Brain pericyte (primary cell): ENCODE measurements at regions not wholly inside any gene's neighbourhood (a gene's known extent, or its start where the extent isn't known, plus 50 kb on each side); places are given as distances from the start of the nearest gene placed in this dataset.
A peak's percentile ranks its signal among the peaks of the same experiment; 100 is the strongest.
"Not testable (repeated sequence)": the region's sequence is repeated elsewhere in the genome, so short reads cannot be mapped to it uniquely, and the experiment has no call there.

Source experiments
- DNase-seq: peaks from one replicate; pipeline ENCODE4 v3.0.0-alpha.2; 2012; ENCODE audit warnings: low read depth, low spot score

- no peak for DNase-seq
These were observed 50.6 kb upstream of the C1QTNF9B start for GRCh38 chr13:23947893-23948292.

DNA sequence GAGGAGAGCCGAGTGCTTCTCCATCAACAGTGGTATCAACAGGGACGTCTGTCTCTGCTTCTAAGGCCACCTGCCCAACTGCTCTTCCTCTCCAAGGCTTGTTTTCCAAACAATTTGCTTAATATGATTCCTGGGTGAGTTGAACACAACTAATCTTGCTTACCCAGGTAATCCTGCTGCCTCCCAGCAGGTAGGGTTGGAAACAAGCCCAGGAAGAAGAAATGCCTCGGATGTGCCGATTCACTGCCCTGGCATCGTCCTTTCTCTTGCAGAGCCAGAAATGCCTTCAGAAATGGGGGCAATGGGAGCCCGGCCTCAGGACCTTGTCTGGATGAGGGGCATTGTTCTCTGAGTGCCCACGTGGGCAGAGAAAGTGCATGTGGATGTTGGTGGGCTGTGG is 51.9 kb upstream of the C1QTNF9B start:
- DNase-seq, result no peak

- DNase-seq, result no peak
These were observed 52.4 kb upstream of the C1QTNF9B start for GRCh38 chr13:23949736-23950135.

DNA sequence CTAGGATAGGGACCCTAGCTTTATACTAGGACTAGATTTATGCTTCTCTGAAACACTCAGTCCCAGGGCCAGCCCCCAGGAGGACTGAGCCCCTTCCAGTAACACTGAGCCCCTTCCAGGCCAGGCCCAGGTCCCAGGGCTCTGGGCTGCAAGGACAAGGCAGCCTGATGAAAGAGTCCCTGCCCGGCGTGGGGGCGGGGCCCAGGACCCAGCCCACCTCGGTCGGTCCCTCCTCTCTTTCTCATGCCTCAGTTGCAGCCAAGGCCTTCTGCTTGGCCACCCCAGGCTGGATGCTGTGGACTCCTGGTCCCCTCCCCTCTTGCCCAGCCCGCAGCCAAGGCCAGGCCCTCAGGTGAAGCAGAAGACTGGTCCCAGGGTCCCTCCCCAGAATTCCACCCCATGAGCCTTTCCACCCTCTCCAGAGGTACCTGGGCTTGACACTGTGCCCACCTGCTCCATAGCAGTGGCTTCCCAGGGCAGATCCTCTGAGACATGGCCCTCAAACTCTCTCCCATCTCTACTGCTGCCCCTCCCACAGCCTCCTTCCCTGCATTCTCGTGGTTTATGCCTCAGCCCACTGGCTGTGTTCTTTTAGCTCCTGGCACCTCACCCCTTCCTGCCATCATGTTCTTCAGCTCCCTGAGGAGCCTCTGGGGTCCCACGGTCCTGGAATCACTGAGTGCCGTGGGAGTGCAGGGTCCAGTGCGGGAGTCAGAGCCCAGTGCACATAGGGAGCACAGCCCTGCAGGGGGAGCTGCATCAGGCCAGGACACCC is 53.6 kb upstream of the C1QTNF9B start:
- no peak for DNase-seq

DNA sequence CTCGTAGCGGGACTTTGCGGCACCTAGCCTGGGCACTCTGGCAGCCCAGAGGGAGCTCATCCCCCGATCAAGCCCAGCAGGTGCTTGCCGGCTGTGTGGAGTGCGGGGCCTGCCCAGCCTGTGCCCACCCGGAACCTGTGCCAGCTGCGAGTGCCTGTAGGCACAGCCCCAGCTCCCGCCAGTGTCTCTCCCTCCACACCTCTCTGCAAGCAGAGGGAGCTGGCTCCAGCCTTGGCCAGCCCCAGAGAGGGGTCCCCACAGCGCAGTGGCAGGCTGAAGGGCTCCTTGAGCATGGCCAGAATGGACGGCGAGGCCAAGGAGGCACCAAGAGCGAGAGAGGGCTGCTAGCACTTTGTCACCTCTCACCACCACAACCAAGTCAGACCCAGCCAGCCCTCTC is 55.5 kb upstream of the C1QTNF9B start:
- DNase-seq, result no peak

DNA sequence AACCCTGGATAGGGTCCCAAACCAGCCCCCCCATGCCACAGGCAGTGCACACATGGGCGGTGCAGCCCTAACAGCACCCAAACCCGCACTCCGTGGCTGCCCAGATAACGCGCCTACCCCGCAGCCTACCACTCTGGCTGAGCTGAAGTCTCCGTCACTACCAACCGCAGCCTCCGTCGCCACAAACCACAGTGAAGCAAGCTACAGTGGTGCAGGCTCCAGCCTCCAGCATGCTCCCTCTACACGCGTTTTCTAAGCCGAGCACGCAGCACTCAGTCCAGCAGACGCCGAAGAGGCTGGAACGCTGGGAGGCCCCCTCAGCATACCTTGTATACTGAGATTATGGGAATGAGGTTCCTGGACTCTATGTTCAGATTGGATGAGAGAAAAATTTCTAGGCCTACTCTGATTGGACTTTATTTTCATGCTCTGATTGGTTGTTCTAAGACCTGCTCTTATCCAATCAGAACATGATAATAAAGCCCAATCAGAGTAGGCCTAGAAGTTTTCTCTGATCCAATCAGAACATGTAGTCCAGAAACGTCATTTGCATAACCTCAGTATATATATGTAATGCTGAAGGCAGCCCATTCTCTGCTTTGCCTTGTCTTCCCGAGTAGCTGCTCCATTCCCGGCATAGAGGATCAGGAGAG is 56.7 kb upstream of the C1QTNF9B start:
- DNase-seq, result no peak

- no peak for DNase-seq
These were observed 57.8 kb upstream of the C1QTNF9B start for GRCh38 chr13:23955064-23955463.

DNA sequence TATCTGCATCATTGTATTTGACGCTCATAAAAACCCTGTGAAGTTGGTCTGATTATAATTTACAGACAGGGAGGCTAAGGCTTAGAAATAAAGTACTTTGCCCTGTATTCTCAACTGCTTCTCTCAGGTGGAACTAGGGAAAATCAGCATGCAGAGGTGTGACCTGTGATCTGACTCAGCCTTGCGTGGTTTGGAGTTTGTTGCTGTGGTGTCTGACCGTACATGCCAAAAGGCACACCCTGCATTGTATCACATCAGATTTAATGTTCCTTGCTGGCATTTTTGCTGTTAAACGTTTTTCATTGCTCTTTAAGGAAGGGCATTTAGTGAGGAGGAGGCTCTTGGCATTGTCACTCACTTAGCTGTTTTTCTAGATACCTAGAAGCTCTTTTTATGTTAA is 58.8 kb upstream of the C1QTNF9B start:
- DNase-seq, result no peak

- DNase-seq, result no peak
These were observed 60.7 kb upstream of the C1QTNF9B start for GRCh38 chr13:23957981-23958380.

GRCh38 chr13:23959231-23959862 is 62.0 kb upstream of the C1QTNF9B start:
- no peak for DNase-seq

GRCh38 chr13:23960566-23961156 is 63.4 kb upstream of the C1QTNF9B start:
- no peak for DNase-seq

GRCh38 chr13:23963184-23963931 is 66.1 kb upstream of the C1QTNF9B start:
- no peak for DNase-seq

DNA sequence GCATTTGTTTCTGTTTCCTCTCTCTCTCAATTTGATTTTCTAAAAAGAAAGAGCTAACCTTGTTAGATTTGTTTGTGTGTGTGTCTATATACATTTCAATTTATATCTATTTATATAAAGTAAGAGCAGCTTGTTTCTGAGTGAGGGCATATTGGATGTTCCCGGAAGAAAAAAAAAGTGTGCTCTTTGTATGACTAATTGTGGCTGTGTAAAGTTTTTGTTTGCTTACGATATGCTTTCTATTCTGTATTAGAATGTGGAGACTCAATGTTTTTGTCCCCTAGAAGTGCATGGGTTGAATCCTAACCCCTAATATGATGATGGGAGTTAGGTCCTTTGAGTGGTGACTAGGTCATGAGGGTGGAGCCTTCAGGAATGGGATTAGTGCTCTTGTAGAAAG is 66.6 kb upstream of the C1QTNF9B start:
- DNase-seq, result no peak

DNA sequence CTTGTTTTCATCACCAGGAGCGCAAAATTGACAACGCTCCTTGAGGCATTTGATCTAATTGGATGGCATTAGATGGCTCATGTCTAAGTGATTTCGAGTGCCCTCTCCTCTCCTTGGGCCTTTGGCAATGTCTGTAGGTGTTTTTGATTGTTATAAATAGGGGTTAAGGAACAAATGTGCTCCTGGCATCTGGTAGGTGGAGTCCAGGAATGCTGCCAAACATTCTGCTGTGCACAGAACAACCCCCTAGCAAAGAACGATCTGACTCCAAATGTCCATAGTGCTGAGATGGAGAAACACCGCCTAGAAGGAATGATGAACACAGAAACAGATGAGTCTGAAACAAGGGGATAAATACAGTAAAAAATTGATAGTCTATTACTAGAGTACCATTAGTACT is 68.0 kb upstream of the C1QTNF9B start:
- no peak for DNase-seq

GRCh38 chr13:23966221-23966690 is 69.0 kb upstream of the C1QTNF9B start:
- no peak for DNase-seq

DNA sequence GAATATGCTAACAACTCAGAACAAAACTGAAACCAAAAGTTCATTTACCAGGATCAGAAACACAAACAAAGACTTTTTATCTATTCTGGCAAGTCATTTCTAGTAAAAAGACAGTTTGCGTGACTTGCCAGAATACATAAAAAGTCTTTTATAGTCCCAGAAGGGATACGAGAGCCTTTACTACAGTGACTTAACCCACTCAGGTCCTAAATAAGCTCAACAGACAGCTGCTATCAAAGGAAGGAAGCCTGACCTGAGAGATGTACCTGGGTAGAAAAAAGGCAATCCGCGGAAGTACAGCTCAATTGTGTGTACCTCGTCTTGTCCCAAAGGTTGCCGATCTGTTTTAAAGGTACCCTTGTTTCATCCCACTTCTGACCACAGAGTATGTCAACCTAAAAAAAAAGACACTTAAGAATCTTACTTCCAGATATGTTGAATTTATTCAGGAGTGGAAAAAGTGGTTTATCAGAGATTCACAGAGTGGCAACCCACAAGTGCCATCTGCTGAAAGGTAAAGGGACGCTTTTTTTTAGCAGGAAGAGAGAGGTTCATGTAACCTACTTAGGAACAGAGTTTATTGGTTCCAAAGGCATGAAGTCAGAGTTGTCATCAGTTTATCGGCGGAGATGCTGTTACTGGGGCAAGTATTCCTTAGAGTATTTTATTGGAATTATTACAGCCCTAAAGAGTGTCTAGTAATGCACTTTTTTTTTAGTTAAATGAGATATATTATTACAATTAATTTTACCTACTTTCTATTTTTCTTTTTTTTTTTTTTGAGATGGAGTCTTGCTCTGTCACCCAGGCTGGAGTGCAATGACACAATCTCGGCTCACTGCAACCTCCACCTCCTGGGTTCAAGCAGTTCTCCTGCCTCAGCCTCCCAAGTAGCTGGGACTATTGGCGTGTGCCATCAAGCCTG is 69.7 kb upstream of the C1QTNF9B start:
- no peak for DNase-seq

- DNase-seq, result not testable (repeated sequence)
These were observed 70.5 kb upstream of the C1QTNF9B start for GRCh38 chr13:23967792-23968191.

GRCh38 chr13:23969647-23970046 is 72.3 kb upstream of the C1QTNF9B start:
- DNase-seq, result no peak

DNA sequence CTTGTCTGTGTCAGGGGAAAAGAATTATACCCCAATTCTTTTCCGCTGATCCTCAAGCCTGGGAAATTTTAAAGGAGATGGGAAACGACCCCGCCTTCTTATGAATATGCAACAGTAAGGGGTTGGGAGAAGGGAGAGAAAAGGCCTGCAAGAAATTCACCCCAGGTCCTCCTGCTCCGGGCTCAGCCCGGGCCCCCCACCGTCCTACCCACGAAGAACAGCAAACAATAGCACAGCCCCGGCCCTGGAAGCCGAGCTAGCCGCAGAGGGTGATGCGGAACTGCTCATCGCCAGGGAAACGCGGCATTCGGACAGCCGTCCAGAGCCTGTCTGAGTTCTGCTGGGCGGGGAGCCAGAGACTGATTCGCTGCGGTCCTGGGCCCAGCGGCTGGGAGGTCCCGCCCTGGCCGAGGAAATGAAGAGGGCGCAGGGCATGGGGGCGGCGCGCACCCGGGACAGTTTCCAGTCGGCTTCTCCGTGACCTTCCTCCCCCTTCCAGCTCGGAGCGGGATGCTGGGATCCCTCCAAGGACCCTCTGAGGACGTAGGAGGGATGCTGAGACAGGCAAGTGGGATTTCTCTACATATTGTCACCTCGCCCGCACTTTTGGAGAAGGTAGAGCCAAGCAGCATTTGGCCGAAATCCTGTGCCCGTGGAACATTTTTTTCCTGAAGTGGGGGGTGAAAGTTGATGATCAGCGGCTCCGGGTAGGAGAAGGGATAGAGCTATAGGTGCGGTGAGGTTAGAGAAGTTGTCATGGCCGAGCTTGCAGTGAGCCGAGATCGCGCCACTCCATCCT is 82.3 kb upstream of the C1QTNF9B start:
- peak; percentile 73 for DNase-seq

- DNase-seq, result no peak
These were observed 82.9 kb upstream of the C1QTNF9B start for GRCh38 chr13:23980160-23980551.
